Thyroid gland (tissue), 4 donors: ENCODE measurements at regions not wholly inside any gene's neighbourhood (a gene's known extent, or its start where the extent isn't known, plus 50 kb on each side); places are given as distances from the start of the nearest gene placed in this dataset.

Experiments used
- POLR2A ChIP-seq, 2 donors: fragments of 450-650 bp; IDR thresholded peaks; one replicate each; pipeline ENCODE4 v1.6.1; 2017; ENCODE audit warnings: antibody characterized with exemption in 2 of 2, mild to moderate bottlenecking in 2 of 2, moderate library complexity in 1 of 2
- TF ChIP-seq, protein P1 (sequence below), 6 experiments: fragments of 200-600 bp in 3 of 6; fragments of 450-650 bp in 3 of 6; sonication (generic) in 3 of 6; IDR thresholded peaks; one replicate each; pipeline ENCODE4 v1.5.1; 2016 to 2019; ENCODE audit warnings: antibody characterized with exemption in 6 of 6, mild to moderate bottlenecking in 2 of 6, inconsistent platforms in 1 of 6, moderate library complexity in 1 of 6

DNA sequence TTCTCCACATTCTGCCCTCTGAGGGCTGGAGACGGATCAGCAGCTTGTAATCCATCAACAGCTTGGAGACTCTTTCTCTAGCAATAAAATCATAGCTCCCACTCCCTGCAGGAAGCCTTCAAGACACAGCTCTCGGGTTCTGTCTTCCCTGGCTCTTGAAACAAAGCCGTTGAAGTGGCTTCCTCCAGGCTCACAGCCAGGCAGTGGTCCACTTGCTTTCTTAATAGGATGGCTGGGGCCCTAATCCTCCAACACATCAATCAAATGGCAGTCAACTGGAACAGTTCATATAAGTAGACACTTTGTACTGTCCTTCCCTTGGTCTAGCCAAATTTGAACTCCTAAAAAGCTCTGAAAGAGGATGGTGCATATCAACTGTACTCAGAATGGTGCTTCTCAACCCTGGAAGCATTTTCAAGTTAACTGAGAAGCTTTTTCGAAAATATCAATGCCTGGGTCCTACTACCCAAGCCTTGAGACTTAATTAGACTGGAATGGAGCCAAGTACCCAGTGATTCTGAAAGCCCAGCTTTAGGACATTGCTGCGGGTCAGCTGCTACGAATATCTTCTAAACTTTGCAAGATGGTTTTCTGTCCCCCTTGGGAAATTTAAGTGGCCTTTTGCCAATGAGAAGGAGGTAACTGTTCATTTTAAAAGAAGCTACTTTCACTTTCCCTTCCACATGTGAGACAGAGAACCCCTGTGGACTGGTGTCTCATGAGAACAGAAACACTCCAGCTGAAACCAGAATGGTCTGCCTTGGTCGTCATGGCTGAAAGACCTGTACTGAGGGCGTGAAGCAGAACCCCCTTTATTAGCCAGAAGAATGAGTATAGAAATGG lies 74.7 kb downstream of the SC5D start:
- no peak for TF ChIP-seq POLR2A (IDR thresholded peaks at IDR 0.05)
- TF ChIP-seq, protein P1, sequence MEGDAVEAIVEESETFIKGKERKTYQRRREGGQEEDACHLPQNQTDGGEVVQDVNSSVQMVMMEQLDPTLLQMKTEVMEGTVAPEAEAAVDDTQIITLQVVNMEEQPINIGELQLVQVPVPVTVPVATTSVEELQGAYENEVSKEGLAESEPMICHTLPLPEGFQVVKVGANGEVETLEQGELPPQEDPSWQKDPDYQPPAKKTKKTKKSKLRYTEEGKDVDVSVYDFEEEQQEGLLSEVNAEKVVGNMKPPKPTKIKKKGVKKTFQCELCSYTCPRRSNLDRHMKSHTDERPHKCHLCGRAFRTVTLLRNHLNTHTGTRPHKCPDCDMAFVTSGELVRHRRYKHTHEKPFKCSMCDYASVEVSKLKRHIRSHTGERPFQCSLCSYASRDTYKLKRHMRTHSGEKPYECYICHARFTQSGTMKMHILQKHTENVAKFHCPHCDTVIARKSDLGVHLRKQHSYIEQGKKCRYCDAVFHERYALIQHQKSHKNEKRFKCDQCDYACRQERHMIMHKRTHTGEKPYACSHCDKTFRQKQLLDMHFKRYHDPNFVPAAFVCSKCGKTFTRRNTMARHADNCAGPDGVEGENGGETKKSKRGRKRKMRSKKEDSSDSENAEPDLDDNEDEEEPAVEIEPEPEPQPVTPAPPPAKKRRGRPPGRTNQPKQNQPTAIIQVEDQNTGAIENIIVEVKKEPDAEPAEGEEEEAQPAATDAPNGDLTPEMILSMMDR (IDR thresholded peaks at IDR 0.05) = peak in 1 of 6 experiments; percentile 6
